GM18498 (cell line): ENCODE measurements at regions not wholly inside any gene's neighbourhood (a gene's known extent, or its start where the extent isn't known, plus 50 kb on each side); places are given as distances from the start of the nearest gene placed in this dataset.
"Not testable (repeated sequence)": the region's sequence is repeated elsewhere in the genome, so short reads cannot be mapped to it uniquely, and the experiment has no call there.

ENCODE experiments used
- ATAC-seq: cut with Tn5 transposase; IDR thresholded peaks from one replicate; pipeline ENCODE4 v1.9.1; 2021; ENCODE audit warnings: mild to moderate bottlenecking, moderate library complexity; ENCODE audit not compliant: unreplicated experiment

DNA sequence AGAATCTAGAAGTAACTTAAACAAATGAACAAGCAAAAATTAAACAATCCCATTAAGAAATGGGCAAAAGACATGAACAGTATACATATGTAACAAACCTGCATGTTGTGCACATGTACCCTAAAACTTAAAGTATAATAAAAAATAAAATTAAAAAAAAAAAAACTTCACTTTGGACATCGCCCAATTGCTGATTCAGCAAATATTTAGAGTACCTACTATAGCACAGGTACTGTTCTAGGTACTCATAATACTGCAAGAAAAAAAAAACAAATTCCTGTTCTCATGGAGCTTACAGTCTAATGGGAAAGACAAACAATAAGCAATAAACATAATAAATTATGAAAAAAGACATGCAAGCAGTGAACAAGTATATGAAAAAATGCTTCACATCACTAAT is 501.5 kb upstream of the HS3ST5 start:
- ATAC-seq, result no peak

DNA sequence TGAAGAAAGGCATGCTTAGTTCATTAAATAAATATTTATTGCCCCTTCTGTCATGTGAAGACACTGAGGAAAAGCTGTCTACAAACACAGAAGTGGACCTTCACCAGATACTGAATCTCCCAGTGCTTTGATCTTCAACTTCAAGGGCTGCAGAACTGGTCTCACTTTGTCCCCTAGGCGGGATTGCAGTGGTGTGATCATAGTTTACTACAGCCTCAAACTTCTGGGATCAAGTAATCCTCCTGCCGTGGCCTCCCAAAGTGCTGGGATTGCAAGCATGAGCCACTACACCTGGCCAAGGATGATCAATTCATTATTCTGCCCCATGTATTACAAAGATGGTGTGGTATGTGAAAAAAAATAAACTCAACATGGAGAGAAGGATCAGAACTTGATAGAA is 496.2 kb upstream of the HS3ST5 start:
- ATAC-seq, result no peak

DNA sequence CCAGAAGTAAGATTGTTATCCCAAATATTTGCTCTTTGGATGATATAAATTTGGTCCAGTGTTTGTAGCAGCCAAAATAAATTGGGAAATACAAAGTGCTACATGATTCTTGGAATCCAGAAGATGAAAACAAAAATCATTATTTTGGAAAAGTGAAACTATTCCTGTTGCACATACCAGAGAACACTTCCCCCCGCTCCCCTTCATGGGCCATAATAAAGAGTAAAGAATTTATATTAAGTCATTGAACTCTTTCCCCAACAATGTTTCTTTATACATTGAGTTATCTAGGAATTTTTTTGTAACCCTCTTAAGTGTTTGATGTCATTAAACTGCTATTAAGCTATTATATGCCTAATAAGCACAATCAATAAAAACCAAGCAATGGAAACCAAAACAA is 490.4 kb upstream of the HS3ST5 start:
- no peak for ATAC-seq

DNA sequence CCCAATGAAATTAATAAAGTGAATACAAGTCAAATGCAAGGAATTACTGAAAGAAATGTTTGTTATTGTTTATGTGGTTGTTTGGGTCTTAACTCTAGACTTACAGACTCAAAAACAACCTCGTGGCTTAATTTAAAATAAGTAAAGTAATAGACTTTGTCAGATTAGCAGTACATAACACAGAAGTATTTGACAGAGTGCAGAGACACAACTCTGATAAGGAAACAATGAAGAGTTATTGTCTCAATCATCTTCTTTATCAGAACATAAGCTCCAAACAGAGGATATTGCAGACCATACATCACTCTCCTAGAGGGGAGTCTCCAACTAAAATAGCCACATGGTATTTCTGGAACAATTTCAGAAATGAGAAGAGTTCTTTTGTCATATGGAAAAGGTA is 487.7 kb upstream of the HS3ST5 start:
- no peak for ATAC-seq

DNA sequence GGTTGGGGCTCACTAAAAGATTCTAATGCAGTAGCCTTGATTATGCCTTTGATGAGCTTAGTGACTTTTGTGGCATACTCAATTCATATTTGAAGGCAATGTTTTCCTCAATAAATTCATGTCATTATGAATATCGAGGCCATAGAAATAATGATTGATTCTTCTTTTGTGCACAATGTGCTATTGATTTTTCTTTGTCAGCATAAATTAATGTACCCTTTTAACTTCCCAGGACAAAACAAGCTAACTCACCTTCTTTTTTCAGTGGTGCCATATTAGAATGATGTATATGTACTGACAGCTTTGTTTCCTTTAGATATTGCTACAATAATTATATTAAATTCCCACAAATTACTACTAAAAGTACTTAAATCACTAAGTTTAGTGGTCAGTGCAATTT is 484.3 kb upstream of the HS3ST5 start:
- no peak for ATAC-seq

DNA sequence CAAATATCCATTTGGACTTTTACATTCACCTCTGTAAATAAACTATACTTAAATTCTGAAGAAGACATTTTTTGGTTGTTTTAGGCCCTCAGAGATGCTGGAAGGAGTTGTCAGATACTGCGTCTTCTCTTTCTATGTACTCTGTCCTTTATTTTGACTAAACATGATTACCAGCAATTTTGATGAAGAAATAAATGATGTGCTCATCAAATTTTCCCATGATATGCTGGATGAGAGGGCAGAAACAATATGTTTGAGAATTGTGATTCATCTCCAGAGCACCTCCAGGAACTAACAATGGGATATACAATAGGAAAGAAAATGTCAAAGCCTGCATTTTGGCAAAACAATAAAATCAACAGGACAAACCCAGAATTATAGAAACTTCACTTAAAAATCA is 481.6 kb upstream of the HS3ST5 start:
- no peak for ATAC-seq

DNA sequence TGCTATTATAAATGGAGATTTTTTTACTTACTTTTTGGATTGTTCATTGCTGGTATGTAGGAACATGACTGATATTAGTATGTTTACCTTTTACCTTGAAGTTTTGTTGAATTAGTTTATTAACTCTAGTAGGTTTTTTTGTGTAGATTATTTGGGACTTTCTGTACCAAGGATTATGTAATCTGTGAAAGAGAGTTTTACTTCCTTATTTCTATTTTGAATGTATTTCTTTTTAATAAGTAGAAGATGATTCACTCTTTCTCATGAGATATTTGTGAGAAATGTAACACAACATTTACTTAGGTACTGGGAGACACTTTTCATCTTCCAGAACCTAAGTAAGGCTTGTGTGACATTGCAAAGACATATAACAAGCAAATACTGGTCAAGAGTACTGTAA is 473.9 kb upstream of the HS3ST5 start:
- ATAC-seq, result no peak

DNA sequence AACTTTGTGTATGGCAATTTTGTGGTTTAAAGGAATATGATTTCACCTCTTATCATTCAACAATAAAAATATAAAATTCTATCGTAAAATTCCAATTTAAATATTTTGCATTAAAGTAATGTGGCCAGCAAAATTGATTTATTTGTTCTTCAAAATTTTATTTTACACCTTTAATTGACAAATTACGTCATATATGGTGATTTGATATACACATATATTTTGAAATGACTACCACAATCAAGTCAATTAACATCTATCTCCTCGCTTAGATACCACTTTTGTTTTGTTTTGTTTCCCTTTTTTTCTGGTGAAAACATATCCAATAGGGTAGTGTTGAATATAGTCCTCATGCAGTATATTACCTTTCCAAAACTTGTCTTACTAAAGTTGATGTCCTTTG is 467.6 kb upstream of the HS3ST5 start:
- ATAC-seq, result no peak

DNA sequence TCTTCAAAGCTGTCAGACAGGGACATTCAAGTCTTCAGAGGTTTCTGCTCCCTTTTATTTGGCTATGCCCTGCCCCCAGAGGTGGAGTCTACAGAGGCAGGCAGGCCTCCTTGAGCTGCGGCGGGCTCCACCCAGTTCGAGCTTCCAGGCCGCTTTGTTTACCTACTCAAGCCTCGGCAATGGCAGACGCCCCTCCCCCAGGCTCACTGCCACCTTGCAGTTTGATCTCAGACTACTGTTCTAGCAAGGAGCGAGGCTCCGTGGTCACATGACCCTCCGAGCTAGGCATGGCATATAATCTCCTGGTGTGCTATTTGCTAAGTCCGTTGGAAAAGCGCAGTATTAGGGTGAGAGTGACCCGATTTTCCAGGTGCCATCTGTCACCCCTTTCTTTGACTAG is 462.6 kb upstream of the HS3ST5 start:
- not testable (repeated sequence) for ATAC-seq

DNA sequence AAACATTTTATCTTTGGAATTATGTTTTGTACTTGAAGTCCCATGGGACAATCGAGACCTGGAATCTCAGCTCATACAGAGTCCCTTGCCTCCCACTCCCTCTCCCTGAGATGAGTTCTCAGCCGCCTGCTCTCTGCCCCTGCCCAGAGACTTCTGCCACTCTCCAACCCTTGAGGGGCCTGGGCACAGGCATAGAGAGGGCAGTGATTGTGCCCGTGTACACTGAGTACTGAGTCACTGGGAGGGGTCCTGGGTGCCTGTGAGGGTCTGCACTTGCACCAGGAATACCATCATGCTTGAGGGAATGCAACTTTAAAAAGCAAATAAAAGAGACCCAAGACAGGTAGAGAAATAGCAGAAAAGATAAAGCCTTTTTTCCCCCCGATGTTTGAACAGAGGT is 453.8 kb upstream of the HS3ST5 start:
- ATAC-seq, result no peak

DNA sequence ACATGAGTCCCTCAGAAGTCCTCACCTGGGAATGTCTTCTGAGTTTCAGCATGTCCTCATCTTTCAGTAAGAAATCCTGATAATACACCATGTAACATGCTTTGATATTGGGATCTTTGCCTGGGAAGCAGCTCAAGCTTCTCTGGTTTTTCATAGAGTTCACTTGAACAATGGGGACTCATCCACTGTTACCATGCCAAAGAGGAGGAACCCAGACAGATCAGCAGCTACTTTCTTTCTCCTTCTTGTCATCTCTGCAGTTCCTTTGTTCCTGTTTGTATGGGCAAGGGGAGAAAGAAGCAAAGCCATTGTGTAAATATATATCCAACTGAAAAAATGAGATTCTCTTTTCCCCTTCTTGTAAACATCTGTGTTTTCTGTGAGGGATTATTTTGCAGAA is 450.6 kb upstream of the HS3ST5 start:
- no peak for ATAC-seq

DNA sequence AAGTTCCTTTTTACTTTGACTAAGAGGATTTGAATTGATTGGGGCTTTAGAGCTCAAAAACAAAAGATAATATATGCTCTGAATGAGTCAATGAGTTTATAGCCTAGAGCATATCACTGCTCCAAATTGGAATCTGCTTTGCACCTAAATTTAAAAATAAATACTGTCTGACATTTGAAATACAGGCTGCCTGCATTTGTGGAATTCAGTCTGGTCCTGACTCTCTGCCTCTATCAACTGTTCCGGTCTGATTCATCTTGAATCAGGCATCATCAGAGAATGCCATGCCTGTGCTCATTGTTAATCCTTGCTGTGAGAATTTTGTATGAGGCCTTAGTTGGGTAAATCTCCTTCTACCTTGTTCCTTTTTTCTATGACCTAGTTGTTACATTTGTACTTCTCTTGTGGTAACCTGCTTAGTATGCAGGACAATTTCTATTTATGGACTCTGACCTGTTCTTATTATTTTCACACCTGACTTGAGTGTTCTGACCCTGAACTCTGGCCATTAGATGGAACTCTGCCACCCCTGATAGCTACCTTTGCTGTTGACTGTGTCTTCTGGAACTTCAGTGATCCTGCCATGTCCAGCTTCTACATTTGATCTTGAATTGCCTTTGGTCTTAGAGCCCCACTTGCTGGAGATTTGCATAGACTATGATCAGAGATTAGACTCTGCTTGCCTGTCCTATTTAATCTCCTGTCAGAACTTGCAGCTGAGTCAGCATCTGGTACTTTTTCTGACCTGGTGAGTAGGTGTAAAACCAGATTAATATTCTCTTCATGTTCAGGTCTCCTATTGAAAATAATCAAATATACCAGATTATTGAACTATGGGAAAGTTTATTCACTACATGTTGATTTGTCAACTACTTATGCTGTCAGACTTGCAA is 442.7 kb upstream of the HS3ST5 start:
- ATAC-seq, result no peak

DNA sequence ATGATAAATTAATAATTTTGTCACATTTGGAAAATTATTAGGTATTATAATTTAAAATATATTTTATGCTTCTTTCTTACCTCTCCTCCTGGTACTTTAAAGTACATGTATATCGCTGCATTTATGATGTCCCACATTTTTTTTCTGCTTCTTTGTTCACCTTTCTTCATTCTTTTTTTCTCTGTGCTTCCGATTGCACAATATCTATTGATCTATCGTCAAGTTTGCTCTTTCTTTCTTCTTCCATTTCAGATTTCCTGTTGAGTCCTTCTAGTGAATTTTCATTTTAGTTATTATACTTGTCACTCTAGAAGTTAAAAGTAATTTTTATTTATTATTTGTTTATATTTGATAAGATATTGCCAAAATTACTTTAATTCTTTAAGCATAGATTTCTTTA is 441.0 kb upstream of the HS3ST5 start:
- ATAC-seq, result no peak

DNA sequence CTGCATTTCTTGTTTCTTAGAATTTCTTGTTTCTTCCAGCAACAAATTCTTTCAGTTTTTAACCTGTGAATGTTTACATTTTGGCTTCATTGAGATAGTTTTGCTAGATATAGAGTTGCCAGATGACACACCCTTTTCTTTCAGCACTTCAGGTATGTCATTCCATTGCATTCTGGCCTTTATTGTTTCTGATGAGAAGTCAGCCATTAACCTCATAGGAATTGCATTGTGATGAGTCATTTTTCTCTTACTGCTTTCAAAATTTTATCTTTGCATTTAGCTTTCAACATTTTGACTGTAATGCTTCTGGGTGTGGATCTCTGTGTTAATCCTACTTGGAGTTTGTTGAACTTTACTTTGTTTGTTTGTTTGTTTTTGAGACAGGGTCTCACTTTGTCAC is 440.3 kb upstream of the HS3ST5 start:
- no peak for ATAC-seq

DNA sequence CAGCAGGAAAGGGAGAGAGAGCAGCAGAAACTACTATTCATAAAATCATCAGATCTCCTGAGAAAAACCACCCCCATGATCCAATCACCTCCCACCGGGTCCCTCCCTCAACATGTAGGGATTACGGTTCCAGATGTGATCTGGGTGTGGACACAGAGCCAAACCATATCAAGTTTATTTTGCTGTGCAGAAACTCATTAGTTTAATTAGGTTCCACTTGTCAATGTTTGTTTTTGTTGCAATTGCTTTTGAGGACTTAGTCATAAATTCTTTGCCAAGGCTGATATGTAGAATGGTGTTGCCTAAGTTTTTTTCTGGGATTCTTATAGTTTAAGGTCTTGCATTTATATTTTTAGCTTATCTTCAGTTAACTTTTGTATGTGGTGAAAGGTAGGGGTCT is 422.0 kb upstream of the HS3ST5 start:
- ATAC-seq, result no peak

DNA sequence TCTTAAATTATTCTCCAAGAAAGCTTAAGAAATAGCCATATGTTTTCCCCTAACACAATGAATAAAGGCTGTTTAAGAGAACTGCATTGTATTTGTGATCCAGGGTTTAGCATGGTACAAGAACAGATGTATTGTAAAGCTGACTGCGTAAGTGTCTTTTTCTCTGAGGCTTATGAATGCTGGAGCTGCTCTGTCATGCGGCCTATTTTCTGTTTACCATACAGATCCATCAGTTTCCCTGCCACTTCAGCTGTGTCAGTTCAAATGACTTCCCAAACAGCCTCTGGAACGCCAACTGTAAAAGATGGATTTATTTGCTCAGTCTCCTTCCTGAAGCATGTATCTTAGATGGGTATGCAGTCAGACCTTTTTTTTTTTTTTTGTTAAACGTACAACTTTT is 419.3 kb upstream of the HS3ST5 start:
- ATAC-seq, result no peak

DNA sequence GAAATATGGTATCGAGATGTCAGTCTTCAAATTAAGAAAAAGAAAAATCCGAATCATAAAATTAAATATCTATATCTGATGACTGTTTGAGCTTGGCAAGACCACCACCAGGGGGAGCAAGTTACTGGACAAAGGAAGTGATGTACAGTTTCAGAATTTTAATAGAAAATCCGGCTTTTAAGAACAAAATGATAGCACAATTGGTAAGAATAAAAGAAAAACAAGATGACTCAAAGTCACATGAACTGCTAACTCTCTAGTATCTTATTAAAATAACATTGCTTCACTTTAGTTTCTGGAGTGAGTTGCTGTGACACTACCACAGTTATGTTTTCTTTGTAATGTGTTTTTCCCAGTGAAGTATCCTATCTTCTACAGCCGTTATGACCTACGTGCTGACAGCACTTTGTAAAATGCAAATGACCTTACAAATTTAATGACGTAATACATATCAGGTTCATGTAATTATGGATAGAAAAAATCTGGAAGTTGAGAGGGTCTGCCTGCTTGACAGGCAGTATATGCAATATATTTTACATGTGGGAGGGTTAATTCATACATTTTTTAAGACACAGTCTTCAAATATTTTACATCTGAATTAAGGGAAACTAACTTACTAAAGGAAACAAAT is 405.3 kb upstream of the HS3ST5 start:
- ATAC-seq, result no peak

DNA sequence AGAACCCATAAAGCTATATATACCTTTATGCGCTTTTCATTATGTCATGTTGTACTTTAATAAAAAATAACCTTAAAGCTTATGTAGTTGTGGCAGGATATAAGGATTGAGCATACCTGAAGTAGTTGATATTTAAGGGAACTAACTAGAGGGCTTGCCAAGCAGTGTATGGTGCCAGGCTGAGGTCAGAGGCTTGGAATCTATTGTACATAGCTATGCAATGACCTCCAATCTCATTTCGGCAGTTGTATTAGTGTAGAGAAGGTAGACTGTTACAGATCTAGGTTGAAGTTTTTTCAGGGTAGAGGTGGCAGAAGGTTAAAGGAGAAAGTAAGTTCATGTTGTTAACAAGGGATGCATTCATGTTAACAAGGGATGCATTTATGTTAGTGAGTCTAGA is 397.7 kb upstream of the HS3ST5 start:
- ATAC-seq, result no peak

DNA sequence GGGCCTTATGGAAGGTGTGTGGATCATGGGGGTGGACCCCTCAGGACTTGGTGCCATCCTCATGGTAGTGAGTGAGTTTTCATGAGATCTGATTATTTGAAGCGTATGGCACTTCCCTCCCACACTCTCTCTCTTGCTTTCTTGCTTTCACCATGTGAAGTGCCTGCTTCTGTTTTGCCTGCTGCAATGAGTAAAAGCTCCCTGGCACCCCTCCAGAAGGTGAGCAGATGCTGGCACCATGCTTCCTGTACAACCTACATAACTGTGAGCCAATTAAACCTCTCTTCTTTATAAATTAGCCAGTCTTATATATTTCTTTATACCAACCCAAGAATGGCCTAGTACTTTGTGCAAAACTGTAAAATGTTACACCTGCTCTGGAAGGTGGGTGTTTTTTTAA is 396.8 kb upstream of the HS3ST5 start:
- ATAC-seq, result no peak

DNA sequence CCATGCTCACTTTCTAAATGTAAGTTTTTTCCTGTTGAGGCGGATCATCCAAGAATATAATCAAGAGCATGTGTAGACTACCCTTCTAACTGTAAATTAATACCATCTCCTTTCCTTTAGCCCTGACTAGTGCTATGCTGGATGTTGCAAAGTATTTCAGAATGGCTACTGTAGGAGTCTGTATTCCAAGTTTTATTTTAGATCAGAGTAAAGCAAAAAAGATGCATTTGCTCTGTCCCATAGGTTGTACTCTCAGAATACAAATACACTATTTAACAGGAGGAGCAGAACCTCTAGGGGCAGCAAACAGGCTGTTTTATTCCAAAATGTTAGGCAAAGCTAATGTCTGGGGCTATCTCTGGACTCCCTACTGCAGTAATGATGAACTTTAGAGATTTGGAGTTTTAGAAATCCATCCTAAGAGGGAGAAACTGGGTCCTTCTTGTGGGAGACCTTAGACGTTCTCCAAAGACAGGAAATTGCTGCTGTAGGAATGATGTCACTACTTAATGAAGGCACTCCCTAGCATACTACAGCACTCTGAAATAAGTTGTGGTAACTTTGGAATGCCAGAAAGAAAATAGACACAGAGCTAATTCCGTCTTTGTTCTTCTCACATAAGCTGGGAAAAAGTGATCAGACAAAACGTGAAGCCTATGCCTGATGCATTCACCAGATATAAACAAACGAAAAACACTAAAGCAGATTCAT is 392.4 kb upstream of the HS3ST5 start:
- no peak for ATAC-seq

DNA sequence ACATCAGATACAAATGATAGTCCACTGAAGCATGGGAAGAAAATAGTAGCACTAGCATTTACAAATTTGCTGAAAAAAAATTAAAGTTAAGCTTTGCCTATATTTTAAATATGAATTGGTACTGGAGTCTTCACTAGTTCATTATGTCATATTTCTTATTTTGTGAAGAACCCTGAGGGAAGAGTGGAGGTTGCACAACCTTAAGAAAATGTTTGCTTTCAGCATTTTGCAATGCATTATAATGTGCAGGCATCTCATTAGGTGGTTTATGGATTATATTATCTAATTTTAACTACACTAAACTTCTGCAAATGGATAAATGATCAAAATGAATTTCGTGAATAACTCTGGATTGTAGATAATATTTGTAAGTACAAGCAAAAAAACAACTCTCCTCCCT is 390.8 kb upstream of the HS3ST5 start:
- ATAC-seq, result no peak

DNA sequence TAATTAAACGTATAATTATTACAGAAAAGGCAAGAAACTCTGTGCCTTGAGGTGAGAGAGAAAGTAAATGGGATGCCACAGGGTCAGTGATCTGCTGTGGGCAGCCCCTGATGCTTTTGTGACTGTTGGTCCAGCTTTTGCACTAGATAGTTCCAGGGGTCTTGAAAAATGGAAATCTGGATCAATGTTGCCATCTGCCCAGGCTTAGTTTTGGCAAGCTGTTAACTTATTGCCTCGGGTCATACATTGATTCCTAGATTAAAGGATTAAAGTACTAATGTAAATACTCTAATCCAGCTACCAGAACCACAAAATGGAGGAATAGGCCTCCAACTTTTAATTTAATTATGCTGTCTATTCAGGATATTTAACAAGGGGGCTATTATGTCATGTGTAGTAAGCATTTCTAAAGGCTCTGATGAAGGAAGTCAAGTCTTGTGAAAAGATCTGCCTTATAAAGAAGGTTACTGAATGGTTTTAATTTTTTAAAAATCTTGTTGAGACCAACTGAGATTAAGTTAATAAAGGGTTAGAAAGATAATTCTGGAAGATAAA is 376.0 kb upstream of the HS3ST5 start:
- no peak for ATAC-seq
